Ovary (tissue), 3 donors: ENCODE measurements at regions not wholly inside any gene's neighbourhood (a gene's known extent, or its start where the extent isn't known, plus 50 kb on each side); places are given as distances from the start of the nearest gene placed in this dataset.
"Not testable (repeated sequence)": the region's sequence is repeated elsewhere in the genome, so short reads cannot be mapped to it uniquely, and the experiment has no call there.

Source experiments
- EP300 ChIP-seq: sonication (generic); formaldehyde crosslinking; IDR thresholded peaks from one replicate; pipeline ENCODE4 v1.6.1; 2017; ENCODE audit warnings: antibody characterized with exemption
- POLR2A ChIP-seq: fragments of 450-650 bp; IDR thresholded peaks from one replicate; pipeline ENCODE4 v1.6.1; 2017; ENCODE audit warnings: antibody characterized with exemption, mild to moderate bottlenecking, moderate library complexity
- TF ChIP-seq, protein P1 (sequence below), 3 donors: fragments of 450-650 bp in 2 of 3; fragments of 200-600 bp in 1 of 3; IDR thresholded peaks; one replicate each; pipeline versions ENCODE4 v1.5.1 to v1.8.0; 2016 to 2022; ENCODE audit warnings: antibody characterized with exemption in 3 of 3, mild to moderate bottlenecking in 1 of 3
- donor health status: DM: no; HTN: no; CAD: no.

GRCh38 chr2:191507252-191507853 is 170.6 kb upstream of the NABP1 start:
- not testable (repeated sequence) for TF ChIP-seq EP300, POLR2A
- TF ChIP-seq, protein P1, sequence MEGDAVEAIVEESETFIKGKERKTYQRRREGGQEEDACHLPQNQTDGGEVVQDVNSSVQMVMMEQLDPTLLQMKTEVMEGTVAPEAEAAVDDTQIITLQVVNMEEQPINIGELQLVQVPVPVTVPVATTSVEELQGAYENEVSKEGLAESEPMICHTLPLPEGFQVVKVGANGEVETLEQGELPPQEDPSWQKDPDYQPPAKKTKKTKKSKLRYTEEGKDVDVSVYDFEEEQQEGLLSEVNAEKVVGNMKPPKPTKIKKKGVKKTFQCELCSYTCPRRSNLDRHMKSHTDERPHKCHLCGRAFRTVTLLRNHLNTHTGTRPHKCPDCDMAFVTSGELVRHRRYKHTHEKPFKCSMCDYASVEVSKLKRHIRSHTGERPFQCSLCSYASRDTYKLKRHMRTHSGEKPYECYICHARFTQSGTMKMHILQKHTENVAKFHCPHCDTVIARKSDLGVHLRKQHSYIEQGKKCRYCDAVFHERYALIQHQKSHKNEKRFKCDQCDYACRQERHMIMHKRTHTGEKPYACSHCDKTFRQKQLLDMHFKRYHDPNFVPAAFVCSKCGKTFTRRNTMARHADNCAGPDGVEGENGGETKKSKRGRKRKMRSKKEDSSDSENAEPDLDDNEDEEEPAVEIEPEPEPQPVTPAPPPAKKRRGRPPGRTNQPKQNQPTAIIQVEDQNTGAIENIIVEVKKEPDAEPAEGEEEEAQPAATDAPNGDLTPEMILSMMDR (IDR thresholded peaks at IDR 0.05), result not testable (repeated sequence)
